HG03095 (cell line): ENCODE measurements at regions not wholly inside any gene's neighbourhood (a gene's known extent, or its start where the extent isn't known, plus 50 kb on each side); places are given as distances from the start of the nearest gene placed in this dataset.
"Not testable (repeated sequence)": the region's sequence is repeated elsewhere in the genome, so short reads cannot be mapped to it uniquely, and the experiment has no call there.

Source experiments
- ATAC-seq: cut with Tn5 transposase; IDR thresholded peaks from one replicate; pipeline ENCODE4 v1.9.1; 2021; ENCODE audit warnings: moderate library complexity; ENCODE audit not compliant: unreplicated experiment

GRCh38 chr10:36457751-36458150, 667.6 kb upstream of the ANKRD30A start:
- no peak for ATAC-seq

GRCh38 chr10:36455526-36456133, 669.8 kb upstream of the ANKRD30A start:
- ATAC-seq: no peak

GRCh38 chr10:36452851-36453250, 672.5 kb upstream of the ANKRD30A start:
- ATAC-seq: no peak

- no peak for ATAC-seq
Observed at GRCh38 chr10:36451391-36451970, 673.9 kb upstream of the ANKRD30A start.

GRCh38 chr10:36450380-36450779, 675.0 kb upstream of the ANKRD30A start:
- no peak for ATAC-seq

GRCh38 chr10:36448760-36449691, 676.4 kb upstream of the ANKRD30A start:
- no peak for ATAC-seq

GRCh38 chr10:36446881-36447280, 678.5 kb upstream of the ANKRD30A start:
- no peak for ATAC-seq

- ATAC-seq: no peak
Observed at GRCh38 chr10:36443233-36443632, 682.2 kb upstream of the ANKRD30A start.

GRCh38 chr10:36441557-36441956, 683.8 kb upstream of the ANKRD30A start:
- no peak for ATAC-seq

GRCh38 chr10:36440539-36440938, 684.9 kb upstream of the ANKRD30A start:
- no peak for ATAC-seq

GRCh38 chr10:36437367-36437766, 688.0 kb upstream of the ANKRD30A start:
- ATAC-seq: no peak

- no peak for ATAC-seq
Observed at GRCh38 chr10:36428507-36428906, 696.9 kb upstream of the ANKRD30A start.

GRCh38 chr10:36425131-36425797, 700.1 kb upstream of the ANKRD30A start:
- ATAC-seq: no peak

GRCh38 chr10:36424502-36424901, 700.9 kb upstream of the ANKRD30A start:
- ATAC-seq: no peak

- ATAC-seq: no peak
Observed at GRCh38 chr10:36423821-36424248, 701.6 kb upstream of the ANKRD30A start.

- ATAC-seq: no peak
Observed at GRCh38 chr10:36421992-36422391, 703.4 kb upstream of the ANKRD30A start.

GRCh38 chr10:36416513-36416912, 708.9 kb upstream of the ANKRD30A start:
- no peak for ATAC-seq

GRCh38 chr10:36412942-36413341, 712.5 kb upstream of the ANKRD30A start:
- no peak for ATAC-seq

- not testable (repeated sequence) for ATAC-seq
Observed at GRCh38 chr10:36400238-36400637, 725.2 kb upstream of the ANKRD30A start.

- no peak for ATAC-seq
Observed at GRCh38 chr10:36393801-36394200, 731.6 kb upstream of the ANKRD30A start.

- no peak for ATAC-seq
Observed at GRCh38 chr10:36391405-36391804, 734.0 kb upstream of the ANKRD30A start.
